A673 (cell line): ENCODE measurements at regions not wholly inside any gene's neighbourhood (a gene's known extent, or its start where the extent isn't known, plus 50 kb on each side); places are given as distances from the start of the nearest gene placed in this dataset.
A peak's percentile ranks its signal among the peaks of the same experiment; 100 is the strongest.

Source experiments
- BruUV-seq: library from RNA; stranded (reverse); fragments of 400-500 nt; replicated peaks from 2 replicates; lab custom pipeline; 2021; lab: Mats Ljungman, UMichigan
- CTCF ChIA-PET: fragments of 300-600 bp; sonication (Branson Sonifier 250); formaldehyde crosslinking; loops from one replicate; lab custom pipeline; 2022; ENCODE audit warnings: antibody characterized with exemption; lab: Charles Lee
- POLR2A ChIA-PET: fragments of 300-600 bp; sonication (Branson Sonifier 250); formaldehyde crosslinking; loops from one replicate; lab custom pipeline; 2022; ENCODE audit warnings: antibody characterized with exemption; ENCODE audit not compliant: low non-redundant PET; lab: Charles Lee
- DNase-seq: peaks from one replicate; pipeline ENCODE4 v3.0.0-alpha.2; 2015; ENCODE audit warnings: low spot score
- H3K27ac ChIP-seq: fragments of 200-600 bp; sonication (generic); 2 replicates; pipeline ENCODE4 v1.5.1; 2016; ENCODE audit warnings: mixed run types, low read depth, mild to moderate bottlenecking, mixed read lengths, antibody characterized with exemption, low read length; ENCODE audit not compliant: poor library complexity, severe bottlenecking
- H3K27me3 ChIP-seq: fragments of 200-600 bp; sonication (generic); replicated peaks from 2 replicates; pipeline ENCODE4 v1.6.1; 2017; ENCODE audit warnings: mixed run types, low read depth, mild to moderate bottlenecking, mixed read lengths, antibody characterized with exemption, low read length; ENCODE audit not compliant: insufficient read depth, poor library complexity
- H3K36me3 ChIP-seq: fragments of 200-600 bp; sonication (generic); 2 replicates; pipeline ENCODE4 v1.6.1; 2016; ENCODE audit warnings: mixed run types, mild to moderate bottlenecking, mixed read lengths, antibody characterized with exemption, low read length; ENCODE audit not compliant: insufficient read depth, poor library complexity, severe bottlenecking
- H3K4me1 ChIP-seq: fragments of 200-600 bp; sonication (generic); 2 replicates; pipeline ENCODE4 v1.6.1; 2017; ENCODE audit warnings: mixed run types, mild to moderate bottlenecking, mixed read lengths, antibody characterized with exemption, low read length; ENCODE audit not compliant: insufficient read depth, poor library complexity, severe bottlenecking
- H3K4me3 ChIP-seq: fragments of 200-600 bp; sonication (generic); 2 replicates; pipeline ENCODE4 v1.5.1; 2016; ENCODE audit warnings: low read depth, mixed run types, mild to moderate bottlenecking, mixed read lengths, low read length; ENCODE audit not compliant: poor library complexity, severe bottlenecking
- H3K9me3 ChIP-seq: fragments of 200-600 bp; sonication (generic); 2 replicates; pipeline ENCODE4 v1.6.1; 2016; ENCODE audit warnings: mixed run types, low read depth, mild to moderate bottlenecking, mixed read lengths, antibody characterized with exemption, low read length; ENCODE audit not compliant: poor library complexity, severe bottlenecking
- EZH2 ChIP-seq: fragments of 200-600 bp; sonication (generic); IDR thresholded peaks from 2 replicates; pipeline ENCODE4 v1.6.1; 2017; ENCODE audit warnings: borderline replicate concordance, low read depth, mild to moderate bottlenecking, mixed read lengths, antibody characterized with exemption, low read length; ENCODE audit not compliant: poor library complexity, severe bottlenecking
- intact Hi-C: fragments of 100-400 bp; cut with micrococcal nuclease; formaldehyde crosslinking; loops from one replicate; pipeline ENCODE4 v1.10.0; 2022; ENCODE audit not compliant: unreplicated experiment
- TF ChIP-seq, protein P1 (sequence below): fragments of 300-800, 200-600 bp; sonication (generic); conservative IDR thresholded peaks from 2 replicates; pipeline ENCODE4 v1.5.1; 2017; ENCODE audit warnings: low read depth, mild to moderate bottlenecking, antibody characterized with exemption, low read length, moderate library complexity, mixed read lengths

DNA sequence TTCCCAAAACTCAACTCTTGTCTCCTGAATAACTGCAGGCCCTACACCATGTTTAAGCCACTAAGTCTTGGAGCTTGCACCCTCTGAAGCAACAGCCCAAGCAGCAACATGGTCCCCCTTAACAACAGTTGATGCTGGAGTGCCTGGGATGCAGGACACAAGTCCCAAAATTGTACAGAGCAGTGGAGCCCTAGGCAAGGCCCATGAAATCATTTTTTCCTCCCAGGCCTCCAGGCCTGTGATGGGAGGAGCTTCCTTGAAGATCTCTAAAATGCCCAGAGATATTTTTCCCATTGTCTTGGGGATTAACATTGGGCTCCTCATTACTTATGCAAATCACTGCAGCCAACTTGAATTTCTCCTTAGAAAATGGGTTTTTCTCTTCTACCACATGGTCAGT is 311.9 kb upstream of the EPHA3 start:
- Histone ChIP-seq H3K27ac (no peak overlapping the region), H3K9me3 (peaks cover 23% of the 10 kb centered on the region), H3K4me1 (no peaks in the 10 kb centered on the region), H3K27me3 (no peaks in the 10 kb centered on the region), H3K36me3 (no peaks in the 10 kb centered on the region), H3K4me3 (no peak overlapping the region)
- no peak for DNase-seq
- no TSS peak for BruUV-seq
- intact Hi-C loops, result no loop called here
- CTCF ChIA-PET, result no interaction called here
- TF ChIP-seq, protein P1, sequence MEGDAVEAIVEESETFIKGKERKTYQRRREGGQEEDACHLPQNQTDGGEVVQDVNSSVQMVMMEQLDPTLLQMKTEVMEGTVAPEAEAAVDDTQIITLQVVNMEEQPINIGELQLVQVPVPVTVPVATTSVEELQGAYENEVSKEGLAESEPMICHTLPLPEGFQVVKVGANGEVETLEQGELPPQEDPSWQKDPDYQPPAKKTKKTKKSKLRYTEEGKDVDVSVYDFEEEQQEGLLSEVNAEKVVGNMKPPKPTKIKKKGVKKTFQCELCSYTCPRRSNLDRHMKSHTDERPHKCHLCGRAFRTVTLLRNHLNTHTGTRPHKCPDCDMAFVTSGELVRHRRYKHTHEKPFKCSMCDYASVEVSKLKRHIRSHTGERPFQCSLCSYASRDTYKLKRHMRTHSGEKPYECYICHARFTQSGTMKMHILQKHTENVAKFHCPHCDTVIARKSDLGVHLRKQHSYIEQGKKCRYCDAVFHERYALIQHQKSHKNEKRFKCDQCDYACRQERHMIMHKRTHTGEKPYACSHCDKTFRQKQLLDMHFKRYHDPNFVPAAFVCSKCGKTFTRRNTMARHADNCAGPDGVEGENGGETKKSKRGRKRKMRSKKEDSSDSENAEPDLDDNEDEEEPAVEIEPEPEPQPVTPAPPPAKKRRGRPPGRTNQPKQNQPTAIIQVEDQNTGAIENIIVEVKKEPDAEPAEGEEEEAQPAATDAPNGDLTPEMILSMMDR, result no peak
- no peak for TF ChIP-seq EZH2
- POLR2A ChIA-PET, result no interaction called here

DNA sequence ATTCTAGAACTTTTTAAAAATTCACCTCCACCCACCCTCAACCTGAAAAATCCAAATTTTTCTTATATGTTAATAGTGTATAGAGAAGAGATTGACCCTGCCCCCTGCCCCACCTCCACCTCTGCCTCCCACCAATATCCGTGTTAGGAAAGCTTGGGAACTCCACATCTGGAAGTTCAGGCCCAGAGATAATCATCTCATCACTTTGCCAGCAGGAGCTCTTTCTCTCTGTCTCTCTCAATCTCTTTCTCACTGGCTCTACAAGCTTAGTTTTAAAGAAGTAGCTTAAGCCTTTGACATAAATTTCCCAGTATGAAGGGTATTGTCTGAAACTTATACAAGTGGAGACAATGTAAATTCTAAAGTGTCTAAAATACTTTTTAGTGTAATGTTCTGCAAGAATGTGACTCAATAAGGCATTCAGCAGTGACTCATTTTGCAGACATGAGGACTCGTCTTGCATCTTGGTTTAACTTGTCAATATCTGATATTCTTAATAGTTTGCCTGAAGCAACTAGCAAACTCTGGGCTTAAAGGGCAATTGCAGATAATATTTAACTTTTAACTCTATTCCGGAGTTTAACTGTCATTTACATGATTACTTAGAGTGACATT is 299.8 kb upstream of the EPHA3 start:
- Histone ChIP-seq H3K9me3 (no peaks in the 10 kb centered on the region), H3K27ac (peak overlapping the region; percentile 40), H3K27me3 (no peaks in the 10 kb centered on the region), H3K4me3 (no peak overlapping the region), H3K36me3 (no peaks in the 10 kb centered on the region), H3K4me1 (peaks cover 18% of the 10 kb centered on the region)
- POLR2A ChIA-PET, result no interaction called here
- BruUV-seq, result no TSS peak
- no peak for TF ChIP-seq EZH2
- TF ChIP-seq, protein P1, result no peak
- CTCF ChIA-PET, result no interaction called here
- intact Hi-C loops, result loop anchor here (5.0 kb wide), 1 partner anchor 585 kb away; no protein-coding TSS in a partner anchor
- DNase-seq, result peak; percentile 86

DNA sequence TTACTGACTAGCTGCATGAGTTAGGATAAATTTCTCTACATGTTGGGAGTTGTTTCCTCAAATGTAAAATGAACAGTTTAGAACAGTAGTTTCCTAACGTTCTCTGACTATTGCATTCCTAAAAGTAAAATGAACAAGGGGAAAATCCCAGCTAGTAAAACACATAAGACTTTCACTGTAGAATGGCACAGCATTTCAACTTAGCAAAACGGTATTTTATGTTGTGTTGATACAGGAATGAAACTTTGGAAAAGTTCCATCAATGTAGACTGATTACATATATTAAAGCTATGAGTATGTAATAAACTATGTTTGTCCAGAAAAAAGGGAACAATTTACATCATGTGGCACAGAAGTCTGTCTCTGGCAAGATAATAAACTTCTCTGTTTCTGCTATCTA is 297.4 kb upstream of the EPHA3 start:
- no peak for DNase-seq
- BruUV-seq, result no TSS peak
- Histone ChIP-seq H3K27ac (no peak overlapping the region), H3K9me3 (no peaks in the 10 kb centered on the region), H3K27me3 (no peaks in the 10 kb centered on the region), H3K4me1 (peaks cover 18% of the 10 kb centered on the region), H3K36me3 (no peaks in the 10 kb centered on the region), H3K4me3 (no peak overlapping the region)
- no peak for TF ChIP-seq EZH2
- TF ChIP-seq, protein P1, result no peak
- intact Hi-C loops, result loop anchor here (5.0 kb wide), 1 partner anchor 588 kb away; no protein-coding TSS in a partner anchor
- POLR2A ChIA-PET, result no interaction called here
- CTCF ChIA-PET, result no interaction called here
